GM21423 (cell line): ENCODE measurements at regions not wholly inside any gene's neighbourhood (a gene's known extent, or its start where the extent isn't known, plus 50 kb on each side); places are given as distances from the start of the nearest gene placed in this dataset.
"Not testable (repeated sequence)": the region's sequence is repeated elsewhere in the genome, so short reads cannot be mapped to it uniquely, and the experiment has no call there.

Experiments
- ATAC-seq: cut with Tn5 transposase; IDR thresholded peaks from one replicate; pipeline ENCODE4 v1.9.1; 2021; ENCODE audit warnings: mild to moderate bottlenecking, moderate library complexity; ENCODE audit not compliant: unreplicated experiment

GRCh38 chr14:30064454-30064853 is 136.8 kb upstream of the PRKD1 start:
- ATAC-seq: no peak

DNA sequence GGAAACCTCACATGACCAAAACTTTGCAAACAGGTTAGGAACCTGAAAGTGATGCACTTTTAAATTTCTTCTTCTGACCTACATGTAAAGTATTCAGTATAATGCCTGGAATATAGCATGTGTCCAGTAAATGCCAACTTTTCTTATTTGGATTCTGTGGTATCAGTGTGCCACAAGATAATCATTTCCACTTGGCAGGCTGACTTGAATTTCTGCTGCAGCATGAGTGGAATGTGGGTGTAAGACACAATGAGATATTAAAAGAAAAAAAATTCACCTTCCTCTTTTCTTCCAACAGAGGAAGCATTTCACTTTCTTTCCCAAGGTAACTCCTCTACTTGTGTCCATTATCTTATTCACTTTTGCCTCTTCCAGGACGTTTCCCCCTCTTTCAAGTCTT is 141.9 kb upstream of the PRKD1 start:
- no peak for ATAC-seq

GRCh38 chr14:30072454-30072853 is 144.8 kb upstream of the PRKD1 start:
- ATAC-seq: not testable (repeated sequence)

GRCh38 chr14:30077946-30078345 is 150.3 kb upstream of the PRKD1 start:
- no peak for ATAC-seq

DNA sequence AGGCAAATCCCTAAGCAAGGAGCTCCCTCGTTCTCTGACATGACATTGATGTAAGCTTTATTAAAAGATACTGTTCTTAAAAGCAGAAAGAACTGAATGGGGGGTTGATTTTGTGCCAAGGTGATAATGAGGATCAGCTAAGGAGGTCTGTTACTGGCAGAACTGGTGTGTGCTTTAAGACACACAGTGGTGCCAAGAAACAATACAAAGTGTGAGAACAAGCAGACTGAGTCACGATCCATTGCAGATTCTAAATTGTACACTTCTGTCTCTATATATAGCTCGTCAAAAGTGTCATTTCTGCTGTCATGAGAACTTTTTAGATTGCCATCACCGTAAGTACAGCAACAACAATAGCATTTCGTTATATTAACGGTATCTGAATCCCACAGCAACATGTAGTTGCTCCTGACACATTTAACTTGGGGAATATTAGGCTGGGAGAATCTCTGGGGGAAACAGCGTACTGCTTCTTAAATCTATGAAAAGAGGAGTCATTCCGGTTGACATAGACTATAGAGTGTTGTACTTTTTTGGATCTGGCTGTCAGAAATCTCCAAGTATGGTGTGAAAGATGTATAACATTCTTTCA is 151.3 kb upstream of the PRKD1 start:
- no peak for ATAC-seq

GRCh38 chr14:30082486-30082885 is 154.8 kb upstream of the PRKD1 start:
- ATAC-seq: no peak

- no peak for ATAC-seq
These were observed 157.2 kb upstream of the PRKD1 start for GRCh38 chr14:30084811-30085210.

GRCh38 chr14:30085943-30086342 is 158.3 kb upstream of the PRKD1 start:
- ATAC-seq: no peak

DNA sequence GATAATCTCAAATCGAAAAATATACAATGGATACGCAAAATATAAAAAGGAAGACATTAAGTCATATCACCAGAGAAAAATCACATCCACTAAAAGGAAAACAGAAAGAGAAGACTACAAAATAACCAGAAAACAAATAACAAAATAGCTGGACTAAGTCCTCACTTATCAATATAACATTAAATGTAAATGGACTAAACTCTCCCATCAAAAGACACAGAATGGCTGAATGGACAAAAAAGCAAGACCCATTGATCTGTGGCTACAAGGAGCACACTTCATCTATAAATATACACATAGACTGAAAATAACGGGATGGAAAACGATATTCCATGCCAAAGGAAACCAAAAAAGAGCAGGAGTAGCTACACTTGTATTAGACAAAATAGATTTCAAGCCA is 161.0 kb upstream of the PRKD1 start:
- no peak for ATAC-seq

- no peak for ATAC-seq
These were observed 181.5 kb upstream of the PRKD1 start for GRCh38 chr14:30108975-30109700.

GRCh38 chr14:30114051-30114450 is 186.4 kb upstream of the PRKD1 start:
- no peak for ATAC-seq

DNA sequence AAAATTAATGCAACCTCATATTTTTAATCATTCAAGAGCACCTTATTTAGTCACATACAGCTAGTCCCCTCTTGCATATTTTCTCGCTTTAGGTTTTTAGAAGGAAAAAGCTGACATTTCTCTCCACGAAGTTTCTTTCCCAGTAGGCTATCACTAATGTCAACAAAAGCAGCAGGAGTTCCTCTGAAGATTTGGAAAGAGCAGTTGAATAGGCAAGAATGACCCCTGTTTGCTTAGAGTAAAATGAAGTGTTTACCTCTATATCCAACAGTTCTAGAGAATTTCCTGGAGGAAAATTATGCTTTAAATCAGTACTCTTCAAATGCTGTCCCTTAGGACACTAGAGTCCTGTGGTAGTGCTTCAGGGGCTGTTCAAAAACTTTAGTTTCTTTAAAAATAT is 188.1 kb upstream of the PRKD1 start:
- ATAC-seq: no peak

- ATAC-seq: no peak
These were observed 191.5 kb upstream of the PRKD1 start for GRCh38 chr14:30118992-30119640.

- no peak for ATAC-seq
These were observed 197.8 kb upstream of the PRKD1 start for GRCh38 chr14:30125322-30125979.

GRCh38 chr14:30129807-30130206 is 202.2 kb upstream of the PRKD1 start:
- no peak for ATAC-seq

DNA sequence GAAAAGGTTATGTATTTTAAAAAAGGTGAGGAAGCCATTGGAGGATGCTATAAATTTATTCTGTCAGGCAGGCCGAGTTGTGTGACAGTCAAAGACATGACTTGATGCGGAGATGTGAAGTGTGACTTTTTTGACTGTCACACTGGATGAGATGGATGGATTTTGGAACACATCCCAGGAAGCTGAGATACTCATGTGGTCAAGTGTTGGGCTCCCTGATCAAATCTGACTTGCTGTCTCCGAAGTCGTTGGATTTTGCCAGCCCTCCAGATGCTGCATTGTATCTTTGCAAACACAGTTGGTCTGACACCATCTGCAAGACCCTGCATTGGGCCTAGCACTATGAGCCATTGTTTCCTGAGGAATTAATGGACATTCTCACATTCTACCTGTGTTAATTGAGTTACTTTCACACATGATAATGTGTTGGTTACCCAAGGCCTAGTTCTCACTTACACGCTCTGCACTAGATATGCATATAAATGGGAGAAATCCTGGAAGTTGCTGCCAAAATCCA is 204.0 kb upstream of the PRKD1 start:
- ATAC-seq: no peak

- no peak for ATAC-seq
These were observed 204.5 kb upstream of the PRKD1 start for GRCh38 chr14:30132196-30132595.

DNA sequence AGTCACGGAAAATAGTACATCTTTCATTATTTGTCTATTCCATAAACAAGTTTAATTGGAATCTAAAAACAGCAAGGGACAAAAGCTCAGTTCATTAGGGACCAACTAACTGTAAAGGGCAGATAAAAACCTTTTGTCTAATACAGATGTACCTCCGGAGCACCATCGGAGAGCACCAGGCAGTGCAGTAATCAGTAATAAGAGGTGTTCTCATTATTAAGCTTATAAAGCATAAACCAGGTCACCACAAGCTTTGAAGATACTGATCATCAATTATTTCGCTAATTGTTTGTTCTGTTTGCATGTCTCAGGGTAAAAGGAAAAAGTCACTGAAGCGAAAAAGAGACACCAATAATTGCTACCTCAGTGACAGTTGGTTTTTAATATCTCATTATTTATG is 207.3 kb upstream of the PRKD1 start:
- no peak for ATAC-seq

DNA sequence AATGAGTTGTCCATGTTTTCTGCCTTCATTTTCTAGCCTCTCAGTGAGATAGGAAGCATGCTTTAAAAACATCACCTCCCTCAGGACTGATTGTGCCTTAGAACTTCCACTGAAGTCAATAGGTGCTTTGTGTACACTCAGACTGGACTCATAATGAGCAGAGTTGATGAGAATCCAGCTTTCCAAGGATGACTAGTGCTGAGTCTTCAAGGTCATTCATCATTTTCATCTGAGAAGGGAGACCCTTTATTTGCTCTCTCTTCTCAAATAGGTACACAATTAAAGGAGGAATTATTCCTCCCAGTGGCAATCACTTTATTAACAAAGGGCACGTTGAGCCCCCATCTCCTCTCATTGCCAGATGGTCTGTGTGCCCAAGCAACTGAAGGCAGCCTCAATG is 210.9 kb upstream of the PRKD1 start:
- no peak for ATAC-seq

DNA sequence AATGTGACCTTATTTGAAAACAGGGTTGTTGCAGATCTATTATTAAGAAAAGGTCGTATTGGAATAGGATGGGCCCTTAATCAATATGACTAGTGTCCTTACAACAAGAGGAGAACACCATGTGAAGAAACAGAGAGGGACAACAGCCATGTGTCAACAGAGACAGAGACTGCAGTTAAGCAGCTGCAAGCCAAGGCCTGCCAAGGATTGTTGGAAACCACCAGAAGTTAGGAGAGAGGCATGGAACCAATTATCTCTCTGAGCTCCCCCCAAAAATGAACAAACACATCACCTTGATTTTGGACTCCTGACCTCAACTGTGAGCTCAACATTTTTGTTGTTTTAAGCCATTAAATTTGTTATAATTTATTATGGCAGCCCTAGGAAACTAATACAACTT is 214.6 kb upstream of the PRKD1 start:
- ATAC-seq: no peak

GRCh38 chr14:30143627-30144026 is 216.0 kb upstream of the PRKD1 start:
- no peak for ATAC-seq

GRCh38 chr14:30153717-30154116 is 226.1 kb upstream of the PRKD1 start:
- ATAC-seq: no peak
